H1 (cell line): ENCODE measurements at regions not wholly inside any gene's neighbourhood (a gene's known extent, or its start where the extent isn't known, plus 50 kb on each side); places are given as distances from the start of the nearest gene placed in this dataset.

Experiments
- CHD7 ChIP-seq: fragments of 300-600 bp; sonication (generic); IDR thresholded peaks from 2 replicates; pipeline ENCODE4 v1.7.1; 2012; ENCODE audit warnings: low read length, moderate library complexity, mild to moderate bottlenecking, inconsistent platforms; ENCODE audit not compliant: insufficient replicate concordance
- CREB1 ChIP-seq: IDR thresholded peaks from 2 replicates; pipeline ENCODE4 v1.6.1; 2012; ENCODE audit warnings: inconsistent platforms
- CTBP2 ChIP-seq: IDR thresholded peaks from 2 replicates; pipeline ENCODE4 v1.7.0; 2011; ENCODE audit warnings: borderline replicate concordance, mild to moderate bottlenecking, moderate library complexity, mixed read lengths, low read length; ENCODE audit not compliant: insufficient read depth, insufficient read length
- EP300 ChIP-seq, 2 experiments: IDR thresholded peaks; 1 replicate in 1 of 2; 2 replicates in 1 of 2; pipeline ENCODE4 v1.6.1; 2011 to 2012; ENCODE audit warnings: low read depth in 2 of 2, low read length in 2 of 2, mild to moderate bottlenecking in 2 of 2, borderline replicate concordance in 1 of 2, inconsistent platforms in 1 of 2, moderate library complexity in 1 of 2
- GTF2F1 ChIP-seq: IDR thresholded peaks from 2 replicates; pipeline ENCODE4 v1.6.1; 2012; ENCODE audit warnings: low read depth, low read length, improper control_type of control experiment, borderline replicate concordance
- NRF1 ChIP-seq: IDR thresholded peaks from 2 replicates; pipeline ENCODE4 v1.6.1; 2011; ENCODE audit warnings: mild to moderate bottlenecking, low read depth, low read length, improper control_type of control experiment
- PHF8 ChIP-seq: fragments of 200-600 bp; sonication (generic); conservative IDR thresholded peaks from 2 replicates; pipeline ENCODE4 v1.7.1; 2012; ENCODE audit warnings: low read depth, mild to moderate bottlenecking, inconsistent platforms, low read length, moderate library complexity
- POU5F1 ChIP-seq: IDR thresholded peaks from 2 replicates; pipeline ENCODE4 v1.6.1; 2011; ENCODE audit warnings: low read depth, mild to moderate bottlenecking, low read length, moderate library complexity
- RNF2 ChIP-seq: fragments of 200-900, 300-1000 bp; sonication (generic); IDR thresholded peaks from 2 replicates; pipeline ENCODE4 v1.7.1; 2016; ENCODE audit warnings: borderline replicate concordance, low read depth, mild to moderate bottlenecking, antibody characterized with exemption, low read length; ENCODE audit not compliant: poor library complexity, severe bottlenecking; ENCODE audit errors: missing control alignments
- SUZ12 ChIP-seq: fragments of 200-600 bp; sonication (generic); IDR thresholded peaks from 2 replicates; pipeline ENCODE4 v1.6.1; 2012; ENCODE audit warnings: mild to moderate bottlenecking, inconsistent platforms, low read length, moderate library complexity, mixed read lengths

GRCh38 chr1:37125295-37125694 is 91.0 kb upstream of the GRIK3 start (continued):
- TF ChIP-seq CHD7 = no peak
- no peak for TF ChIP-seq CREB1
- no peak for TF ChIP-seq POU5F1
- TF ChIP-seq GTF2F1 = no peak
- TF ChIP-seq EP300 (IDR thresholded peaks at IDR 0.05; ENCODE audit: borderline replicate concordance in 1 of 2, low read depth in 2 of 2, low read length in 2 of 2) = no peak
- no peak for TF ChIP-seq PHF8
- no peak for TF ChIP-seq SUZ12
- no peak for TF ChIP-seq CTBP2
- TF ChIP-seq NRF1 = no peak
- TF ChIP-seq RNF2 = no peak
